K562 (cell line): ENCODE measurements at regions not wholly inside any gene's neighbourhood (a gene's known extent, or its start where the extent isn't known, plus 50 kb on each side); places are given as distances from the start of the nearest gene placed in this dataset.

Experiments used
- ATAC-seq: fragments of 200-7000 bp; cut with Tn5 transposase; 3 replicates; pipeline ENCODE4 v1.9.1; 2020; ENCODE audit warnings: moderate library complexity
- BruUV-seq: library from RNA; stranded (reverse); fragments of 400-500 nt; replicated peaks from 2 replicates; lab custom pipeline; 2021; lab: Mats Ljungman, UMichigan
- CTCF ChIA-PET: fragments of 300-600 bp; formaldehyde crosslinking; extraction: SDS; loops from one replicate; lab custom pipeline; 2021; ENCODE audit warnings: low intra/inter-chr PET ratio; lab: Yijun Ruan, JAX
- POLR2A ChIA-PET: fragments of 300-600, 350-650 bp; sonication (Branson Sonifier 250); formaldehyde crosslinking; extraction: SDS; loops from one replicate; lab custom pipeline; 2021; ENCODE audit warnings: antibody characterized with exemption, inconsistent platforms; lab: Yijun Ruan, JAX
- DNase-seq, 4 experiments: peaks; one replicate each; pipeline versions ENCODE4 v3.0.0 to v3.0.0-alpha.2; 2011 to 2018; ENCODE audit warnings: low spot score in 3 of 4, mixed read lengths in 3 of 4; ENCODE audit errors: extremely low read depth in 1 of 4
- FAIRE-seq: peaks from 2 replicates; lab custom pipeline; 2011; peaks lifted over from hg19 to GRCh38; lab: Jason Lieb, UNC
- H2AFZ ChIP-seq: 2 replicates; pipeline ENCODE4 v1.6.0; 2011; ENCODE audit warnings: low read depth, low read length, control low read depth, inconsistent platforms
- H3K27ac ChIP-seq: fragments of 200-600 bp; 3 replicates; pipeline ENCODE4 v1.8.0; 2011; ENCODE audit warnings: low read depth, mild to moderate bottlenecking, control low read depth, inconsistent platforms, low read length, moderate library complexity, mixed read lengths; ENCODE audit errors: extremely low read depth
- H3K27me3 ChIP-seq, 2 experiments: fragments of 300-600 bp in 1 of 2; 2 replicates in 1 of 2; 3 replicates in 1 of 2; pipeline versions ENCODE4 v1.6.0 to v1.8.0; 2011; ENCODE audit warnings: inconsistent platforms in 2 of 2, low read length in 2 of 2, mild to moderate bottlenecking in 1 of 2, mixed read lengths in 1 of 2, moderate library complexity in 1 of 2; ENCODE audit not compliant: control insufficient read depth in 2 of 2, insufficient read depth in 2 of 2
- H3K36me3 ChIP-seq: fragments of 300-600 bp; 3 replicates; pipeline ENCODE4 v1.8.0; 2011; ENCODE audit warnings: mild to moderate bottlenecking, low read length, inconsistent platforms; ENCODE audit not compliant: control insufficient read depth, insufficient read depth
- H3K4me1 ChIP-seq, 2 experiments: fragments of 200-600 bp in 1 of 2; replicated peaks in 1 of 2; 2 replicates in 1 of 2; 3 replicates in 1 of 2; pipeline versions ENCODE4 v1.5.1 to v1.8.0; 2011; ENCODE audit warnings: inconsistent platforms in 2 of 2, low read length in 2 of 2, mild to moderate bottlenecking in 1 of 2, mixed read lengths in 1 of 2, moderate library complexity in 1 of 2; ENCODE audit not compliant: control insufficient read depth in 2 of 2, insufficient read depth in 2 of 2
- H3K4me2 ChIP-seq: 2 replicates; pipeline ENCODE4 v1.6.1; 2011; ENCODE audit warnings: low read length, control low read depth, inconsistent platforms, mixed read lengths; ENCODE audit not compliant: insufficient read depth
- H3K4me3 ChIP-seq: fragments of 200-600 bp; sonication (generic), shearing (Covaris generic); 2 replicates; pipeline ENCODE4 v1.5.1; 2016; ENCODE audit warnings: control low read depth, inconsistent platforms
- H3K79me2 ChIP-seq: fragments of 200-600 bp; 3 replicates; pipeline ENCODE4 v1.8.0; 2011; ENCODE audit warnings: low read length, inconsistent platforms; ENCODE audit not compliant: control insufficient read depth, insufficient read depth
- H3K9ac ChIP-seq, 2 experiments: 2 replicates each; pipeline versions ENCODE4 v1.6.0 to v1.6.1; 2011; ENCODE audit warnings: low read depth in 2 of 2, low read length in 2 of 2, control low read depth in 1 of 2, inconsistent platforms in 1 of 2, mild to moderate bottlenecking in 1 of 2, mixed read lengths in 1 of 2; ENCODE audit not compliant: insufficient read depth in 1 of 2
- H3K9me1 ChIP-seq: one replicate; pipeline ENCODE4 v1.6.0; 2011; ENCODE audit warnings: inconsistent platforms, mild to moderate bottlenecking, low read length, moderate library complexity; ENCODE audit not compliant: control insufficient read depth, insufficient read depth
- H3K9me3 ChIP-seq: replicated peaks from 2 replicates; pipeline ENCODE4 v1.5.1; 2011; ENCODE audit warnings: low read depth, low read length, inconsistent platforms; ENCODE audit not compliant: control insufficient read depth, insufficient read depth
- H4K20me1 ChIP-seq: replicated peaks from 2 replicates; pipeline ENCODE4 v1.6.1; 2011; ENCODE audit warnings: low read length, inconsistent platforms, mixed read lengths; ENCODE audit not compliant: control insufficient read depth, insufficient read depth
- CBFA2T2 ChIP-seq: fragments of 450-650 bp; conservative IDR thresholded peaks from 2 replicates; pipeline ENCODE4 v1.6.1; 2017; ENCODE audit warnings: mild to moderate bottlenecking
- CEBPB ChIP-seq: fragments of 450-650 bp; IDR thresholded peaks from 2 replicates; pipeline ENCODE4 v1.6.1; 2016; ENCODE audit warnings: missing genetic modification characterization, missing compliant biosample characterization
- HDGF ChIP-seq: fragments of 450-650 bp; IDR thresholded peaks from 2 replicates; pipeline ENCODE4 v1.6.1; 2016
- NCOA2 ChIP-seq, 2 experiments: fragments of 450-650 bp; IDR thresholded peaks; 2 replicates each; pipeline ENCODE4 v1.6.1; 2018; ENCODE audit warnings: mild to moderate bottlenecking in 2 of 2, moderate library complexity in 1 of 2; ENCODE audit not compliant: partially characterized antibody in 2 of 2
- RFX7 ChIP-seq: fragments of 250-450 bp; sonication (Bioruptor Pico); IDR thresholded peaks from 2 replicates; pipeline ENCODE4 v1.5.1; 2021; ENCODE audit warnings: mild to moderate bottlenecking
- SMAD3 ChIP-seq: fragments of 450-650 bp; formaldehyde crosslinking; conservative IDR thresholded peaks from 2 replicates; pipeline ENCODE4 v1.4.0; 2020; ENCODE audit warnings: mild to moderate bottlenecking
- SMARCC2 ChIP-seq: fragments of 450-650 bp; IDR thresholded peaks from 2 replicates; pipeline ENCODE4 v1.6.1; 2017; ENCODE audit warnings: antibody characterized with exemption, moderate library complexity, mild to moderate bottlenecking, low read depth
- YY1 ChIP-seq, 3 experiments: IDR thresholded peaks; 2 replicates each; pipeline ENCODE4 v1.6.1; 2011; ENCODE audit warnings: low read length in 2 of 3, mild to moderate bottlenecking in 2 of 3, moderate library complexity in 2 of 3, borderline replicate concordance in 1 of 3, control low read depth in 1 of 3, low read depth in 1 of 3; ENCODE audit not compliant: insufficient read depth in 3 of 3, insufficient replicate concordance in 2 of 3, control insufficient read depth in 1 of 3, insufficient read length in 1 of 3; ENCODE audit errors: extremely low read depth in 1 of 3
- ZNF444 ChIP-seq: fragments of 250-450 bp; sonication (Bioruptor Pico); IDR thresholded peaks from 2 replicates; pipeline ENCODE4 v1.4.0; 2020; ENCODE audit warnings: mild to moderate bottlenecking, moderate library complexity
- WGBS: fragments of 100-300 bp; shearing (Covaris generic); methylation state at CpG from one replicate; pipeline ENCODE4 v1.1.6; 2016; ENCODE audit warnings: low coverage, mixed read lengths; ENCODE audit not compliant: insufficient coverage; ENCODE audit errors: missing lambda C conversion rate; 5-methylcytosine and 5-hydroxymethylcytosine counted together
- in situ Hi-C: fragments of 300-500 bp; cut with MboI; formaldehyde crosslinking; loops from 4 replicates; pipeline ENCODE4 v1.15.0; 2018; ENCODE audit warnings: inconsistent platforms, mixed read lengths
- intact Hi-C: fragments of 100-400 bp; cut with micrococcal nuclease; formaldehyde crosslinking; loops from 2 replicates; pipeline ENCODE4 v1.14.2; 2022
- TF ChIP-seq, protein P1 (sequence below), 3 experiments: fragments of 200-800 bp in 1 of 3; fragments of 250-450 bp in 1 of 3; fragments of 450-650 bp in 1 of 3; sonication (Bioruptor Pico) in 1 of 3; sonication (Bioruptor generic) in 1 of 3; formaldehyde crosslinking in 1 of 3; IDR thresholded peaks; 2 replicates each; pipeline versions ENCODE4 v1.6.1 to v1.8.0; 2016 to 2022; ENCODE audit warnings: mild to moderate bottlenecking in 2 of 3, missing genetic modification characterization in 2 of 3, missing compliant biosample characterization in 1 of 3, moderate library complexity in 1 of 3
- TF ChIP-seq, protein P2 (sequence below), 2 experiments: fragments of 250-450 bp in 1 of 2; fragments of 450-650 bp in 1 of 2; sonication (Bioruptor Pico) in 1 of 2; IDR thresholded peaks; 2 replicates each; pipeline versions ENCODE4 v1.6.1 to v1.8.0; 2016 to 2021; ENCODE audit warnings: mild to moderate bottlenecking in 2 of 2, moderate library complexity in 2 of 2, missing compliant biosample characterization in 1 of 2, missing genetic modification characterization in 1 of 2
- TF ChIP-seq, protein P3 (sequence below): fragments of 450-650 bp; formaldehyde crosslinking; IDR thresholded peaks from 2 replicates; pipeline ENCODE4 v1.4.0; 2022; ENCODE audit warnings: missing genetic modification characterization
- TF ChIP-seq, protein P4 (sequence below), 2 experiments: fragments of 450-650 bp; conservative IDR thresholded peaks; 2 replicates each; pipeline ENCODE4 v1.6.1; 2017; ENCODE audit warnings: mild to moderate bottlenecking in 2 of 2, moderate library complexity in 2 of 2

GRCh38 chr2:22153931-22154613 lies 1030.3 kb downstream of the TDRD15 start:
- FAIRE-seq (no peak), DNase-seq (no peak), ATAC-seq (no peak)
- H3K27ac ChIP-seq, result no peak overlapping the region
- CTCF ChIA-PET, result no interaction called here
- 0% methylated on average over 2 of the region's 2 CpGs for WGBS
- intact Hi-C loops, result no loop called here
- H4K20me1 ChIP-seq, result no peaks in the 10 kb centered on the region
- no peaks in the 10 kb centered on the region; the same call in 1 of the 2 replicates for H3K9me3 ChIP-seq
- H3K27me3 ChIP-seq, result no peaks in the 10 kb centered on the region
- no peak overlapping the region for H3K4me3 ChIP-seq
- no TSS peak for BruUV-seq
- H3K36me3 ChIP-seq, result no peaks in the 10 kb centered on the region
- H2AFZ ChIP-seq, result no peak overlapping the region
- H3K4me2 ChIP-seq, result no peak overlapping the region
- in situ Hi-C loops, result no loop called here
- TF ChIP-seq CBFA2T2 (no peak), YY1 (IDR thresholded peaks at IDR 0.05; ENCODE audit: borderline replicate concordance in 1 of 3, control insufficient read depth in 1 of 3, extremely low read depth in 1 of 3, insufficient read depth in 3 of 3, insufficient read length in 1 of 3, insufficient replicate concordance in 2 of 3, low read depth in 1 of 3, low read length in 2 of 3) (no peak), HDGF (no peak), ZNF444 (no peak), NCOA2 (IDR thresholded peaks at IDR 0.05; ENCODE audit: partially characterized antibody in 2 of 2) (no peak), CEBPB (tag) (no peak), SMARCC2 (no peak), RFX7 (CRISPR knock-in tag) (no peak), SMAD3 (CRISPR knock-in tag) (no peak)
- TF ChIP-seq, protein P1, sequence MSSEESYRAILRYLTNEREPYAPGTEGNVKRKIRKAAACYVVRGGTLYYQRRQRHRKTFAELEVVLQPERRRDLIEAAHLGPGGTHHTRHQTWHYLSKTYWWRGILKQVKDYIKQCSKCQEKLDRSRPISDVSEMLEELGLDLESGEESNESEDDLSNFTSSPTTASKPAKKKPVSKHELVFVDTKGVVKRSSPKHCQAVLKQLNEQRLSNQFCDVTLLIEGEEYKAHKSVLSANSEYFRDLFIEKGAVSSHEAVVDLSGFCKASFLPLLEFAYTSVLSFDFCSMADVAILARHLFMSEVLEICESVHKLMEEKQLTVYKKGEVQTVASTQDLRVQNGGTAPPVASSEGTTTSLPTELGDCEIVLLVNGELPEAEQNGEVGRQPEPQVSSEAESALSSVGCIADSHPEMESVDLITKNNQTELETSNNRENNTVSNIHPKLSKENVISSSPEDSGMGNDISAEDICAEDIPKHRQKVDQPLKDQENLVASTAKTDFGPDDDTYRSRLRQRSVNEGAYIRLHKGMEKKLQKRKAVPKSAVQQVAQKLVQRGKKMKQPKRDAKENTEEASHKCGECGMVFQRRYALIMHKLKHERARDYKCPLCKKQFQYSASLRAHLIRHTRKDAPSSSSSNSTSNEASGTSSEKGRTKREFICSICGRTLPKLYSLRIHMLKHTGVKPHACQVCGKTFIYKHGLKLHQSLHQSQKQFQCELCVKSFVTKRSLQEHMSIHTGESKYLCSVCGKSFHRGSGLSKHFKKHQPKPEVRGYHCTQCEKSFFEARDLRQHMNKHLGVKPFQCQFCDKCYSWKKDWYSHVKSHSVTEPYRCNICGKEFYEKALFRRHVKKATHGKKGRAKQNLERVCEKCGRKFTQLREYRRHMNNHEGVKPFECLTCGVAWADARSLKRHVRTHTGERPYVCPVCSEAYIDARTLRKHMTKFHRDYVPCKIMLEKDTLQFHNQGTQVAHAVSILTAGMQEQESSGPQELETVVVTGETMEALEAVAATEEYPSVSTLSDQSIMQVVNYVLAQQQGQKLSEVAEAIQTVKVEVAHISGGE (CRISPR knock-in tag; IDR thresholded peaks at IDR 0.05), result no peak
- TF ChIP-seq, protein P2, sequence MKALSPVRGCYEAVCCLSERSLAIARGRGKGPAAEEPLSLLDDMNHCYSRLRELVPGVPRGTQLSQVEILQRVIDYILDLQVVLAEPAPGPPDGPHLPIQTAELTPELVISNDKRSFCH (CRISPR knock-in tag; IDR thresholded peaks at IDR 0.05), result no peak
- TF ChIP-seq, protein P2 (tag; IDR thresholded peaks at IDR 0.05), result no peak
- TF ChIP-seq, protein P3, sequence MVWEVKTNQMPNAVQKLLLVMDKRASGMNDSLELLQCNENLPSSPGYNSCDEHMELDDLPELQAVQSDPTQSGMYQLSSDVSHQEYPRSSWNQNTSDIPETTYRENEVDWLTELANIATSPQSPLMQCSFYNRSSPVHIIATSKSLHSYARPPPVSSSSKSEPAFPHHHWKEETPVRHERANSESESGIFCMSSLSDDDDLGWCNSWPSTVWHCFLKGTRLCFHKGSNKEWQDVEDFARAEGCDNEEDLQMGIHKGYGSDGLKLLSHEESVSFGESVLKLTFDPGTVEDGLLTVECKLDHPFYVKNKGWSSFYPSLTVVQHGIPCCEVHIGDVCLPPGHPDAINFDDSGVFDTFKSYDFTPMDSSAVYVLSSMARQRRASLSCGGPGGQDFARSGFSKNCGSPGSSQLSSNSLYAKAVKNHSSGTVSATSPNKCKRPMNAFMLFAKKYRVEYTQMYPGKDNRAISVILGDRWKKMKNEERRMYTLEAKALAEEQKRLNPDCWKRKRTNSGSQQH (CRISPR knock-in tag), result no peak
- TF ChIP-seq, protein P4, sequence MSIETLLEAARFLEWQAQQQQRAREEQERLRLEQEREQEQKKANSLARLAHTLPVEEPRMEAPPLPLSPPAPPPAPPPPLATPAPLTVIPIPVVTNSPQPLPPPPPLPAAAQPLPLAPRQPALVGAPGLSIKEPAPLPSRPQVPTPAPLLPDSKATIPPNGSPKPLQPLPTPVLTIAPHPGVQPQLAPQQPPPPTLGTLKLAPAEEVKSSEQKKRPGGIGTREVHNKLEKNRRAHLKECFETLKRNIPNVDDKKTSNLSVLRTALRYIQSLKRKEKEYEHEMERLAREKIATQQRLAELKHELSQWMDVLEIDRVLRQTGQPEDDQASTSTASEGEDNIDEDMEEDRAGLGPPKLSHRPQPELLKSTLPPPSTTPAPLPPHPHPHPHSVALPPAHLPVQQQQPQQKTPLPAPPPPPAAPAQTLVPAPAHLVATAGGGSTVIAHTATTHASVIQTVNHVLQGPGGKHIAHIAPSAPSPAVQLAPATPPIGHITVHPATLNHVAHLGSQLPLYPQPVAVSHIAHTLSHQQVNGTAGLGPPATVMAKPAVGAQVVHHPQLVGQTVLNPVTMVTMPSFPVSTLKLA (conservative IDR thresholded peaks at IDR 0.05), result no peak
- no peaks in the 10 kb centered on the region for H3K9me1 ChIP-seq
- H3K9ac ChIP-seq, result no peak overlapping the region
- POLR2A ChIA-PET, result no interaction called here
- H3K4me1 ChIP-seq, result no peaks in the 10 kb centered on the region
- no peaks in the 10 kb centered on the region for H3K79me2 ChIP-seq
